HEK293T (cell line): ENCODE measurements at regions not wholly inside any gene's neighbourhood (a gene's known extent, or its start where the extent isn't known, plus 50 kb on each side); places are given as distances from the start of the nearest gene placed in this dataset.

Experiments
- ARNT ChIP-seq: fragments of 450-650 bp; IDR thresholded peaks from 2 replicates; pipeline ENCODE4 v1.6.1; 2017; ENCODE audit warnings: mild to moderate bottlenecking
- BHLHE40 ChIP-seq: fragments of 450-650 bp; IDR thresholded peaks from 2 replicates; pipeline ENCODE4 v1.6.1; 2016; ENCODE audit warnings: mild to moderate bottlenecking, moderate library complexity, borderline replicate concordance
- CTBP1 ChIP-seq: fragments of 450-650 bp; IDR thresholded peaks from 2 replicates; pipeline ENCODE4 v1.6.1; 2016; ENCODE audit warnings: borderline replicate concordance
- ELF4 ChIP-seq: fragments of 450-650 bp; IDR thresholded peaks from 2 replicates; pipeline ENCODE4 v1.6.1; 2017; ENCODE audit warnings: antibody characterized with exemption
- FOXA1 ChIP-seq: fragments of 450-650 bp; IDR thresholded peaks from 2 replicates; pipeline ENCODE4 v1.6.1; 2016; ENCODE audit warnings: mild to moderate bottlenecking
- FOXK2 ChIP-seq: fragments of 450-650 bp; IDR thresholded peaks from 2 replicates; pipeline ENCODE4 v1.6.1; 2016; ENCODE audit warnings: mild to moderate bottlenecking
- FOXM1 ChIP-seq: fragments of 450-650 bp; IDR thresholded peaks from 2 replicates; pipeline ENCODE4 v1.6.1; 2017; ENCODE audit warnings: mild to moderate bottlenecking, borderline replicate concordance
- HDGF ChIP-seq: fragments of 450-650 bp; IDR thresholded peaks from 2 replicates; pipeline ENCODE4 v1.6.1; 2017; ENCODE audit warnings: antibody characterized with exemption, borderline replicate concordance
- L3MBTL2 ChIP-seq: fragments of 450-650 bp; conservative IDR thresholded peaks from 2 replicates; pipeline ENCODE4 v1.6.1; 2016; ENCODE audit warnings: mild to moderate bottlenecking
- SP1 ChIP-seq: fragments of 450-650 bp; IDR thresholded peaks from 2 replicates; pipeline ENCODE4 v1.6.1; 2017
- SUZ12 ChIP-seq: fragments of 450-650 bp; IDR thresholded peaks from 2 replicates; pipeline ENCODE4 v1.6.1; 2016; ENCODE audit warnings: mild to moderate bottlenecking
- TARDBP ChIP-seq: fragments of 450-650 bp; IDR thresholded peaks from 2 replicates; pipeline ENCODE4 v1.6.1; 2016
- ZNF384 ChIP-seq: fragments of 450-650 bp; IDR thresholded peaks from 2 replicates; pipeline ENCODE4 v1.6.1; 2016
- TF ChIP-seq, protein P1 (sequence below): fragments of 450-650 bp; IDR thresholded peaks from 2 replicates; pipeline ENCODE4 v1.6.1; 2016

DNA sequence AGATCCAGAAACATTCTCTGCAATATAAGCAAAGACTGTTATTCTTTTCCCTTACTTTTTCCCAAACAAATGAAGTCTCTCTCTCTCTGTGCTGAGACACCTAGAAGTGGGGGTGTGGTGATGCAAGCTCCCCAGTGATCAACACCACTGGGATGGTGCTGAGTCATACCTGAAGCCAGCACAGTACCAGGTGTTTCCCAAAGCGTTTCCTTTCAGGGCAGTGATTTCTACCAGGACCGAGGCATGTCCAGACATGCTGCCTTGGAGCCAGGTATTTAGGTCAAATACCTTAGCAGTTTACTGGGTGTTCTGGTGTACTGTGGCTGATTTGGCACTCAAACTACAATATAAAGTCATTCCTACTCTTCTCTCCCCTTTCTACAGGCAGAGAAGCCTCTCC lies 726.5 kb downstream of the FAM133A start:
- TF ChIP-seq TARDBP (no peak), FOXM1 (no peak), ZNF384 (no peak), FOXA1 (no peak), CTBP1 (no peak), SUZ12 (no peak), FOXK2 (no peak), L3MBTL2 (no peak), SP1 (no peak), ARNT (no peak), BHLHE40 (no peak), ELF4 (no peak), HDGF (no peak)
- TF ChIP-seq, protein P1, sequence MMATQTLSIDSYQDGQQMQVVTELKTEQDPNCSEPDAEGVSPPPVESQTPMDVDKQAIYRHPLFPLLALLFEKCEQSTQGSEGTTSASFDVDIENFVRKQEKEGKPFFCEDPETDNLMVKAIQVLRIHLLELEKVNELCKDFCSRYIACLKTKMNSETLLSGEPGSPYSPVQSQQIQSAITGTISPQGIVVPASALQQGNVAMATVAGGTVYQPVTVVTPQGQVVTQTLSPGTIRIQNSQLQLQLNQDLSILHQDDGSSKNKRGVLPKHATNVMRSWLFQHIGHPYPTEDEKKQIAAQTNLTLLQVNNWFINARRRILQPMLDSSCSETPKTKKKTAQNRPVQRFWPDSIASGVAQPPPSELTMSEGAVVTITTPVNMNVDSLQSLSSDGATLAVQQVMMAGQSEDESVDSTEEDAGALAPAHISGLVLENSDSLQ, result no peak
